HG03025 (cell line): ENCODE measurements at regions not wholly inside any gene's neighbourhood (a gene's known extent, or its start where the extent isn't known, plus 50 kb on each side); places are given as distances from the start of the nearest gene placed in this dataset.

Experiments used
- ATAC-seq: cut with Tn5 transposase; IDR thresholded peaks from one replicate; pipeline ENCODE4 v1.9.1; 2021; ENCODE audit warnings: mild to moderate bottlenecking, moderate library complexity; ENCODE audit not compliant: unreplicated experiment, low FRiP score

DNA sequence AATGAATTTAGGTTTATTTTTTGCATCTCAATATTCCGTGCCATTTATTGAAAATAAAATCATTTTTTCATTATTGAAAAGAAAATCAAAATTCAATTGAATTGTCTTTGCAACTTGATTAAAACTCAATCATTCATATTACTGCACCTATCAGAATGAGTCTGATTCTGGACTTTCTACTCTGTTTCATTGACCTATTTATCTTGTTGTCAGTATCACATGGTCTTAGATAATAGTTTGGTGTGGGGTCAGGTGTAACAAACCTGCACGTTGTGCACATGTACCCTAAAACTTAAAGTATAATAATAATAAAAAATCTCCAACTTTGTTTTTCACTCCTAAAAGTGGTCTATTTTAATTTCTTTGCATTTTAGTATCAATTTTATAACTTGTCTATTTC lies 422.9 kb downstream of the RAD51AP2 start:
- ATAC-seq = no peak

DNA sequence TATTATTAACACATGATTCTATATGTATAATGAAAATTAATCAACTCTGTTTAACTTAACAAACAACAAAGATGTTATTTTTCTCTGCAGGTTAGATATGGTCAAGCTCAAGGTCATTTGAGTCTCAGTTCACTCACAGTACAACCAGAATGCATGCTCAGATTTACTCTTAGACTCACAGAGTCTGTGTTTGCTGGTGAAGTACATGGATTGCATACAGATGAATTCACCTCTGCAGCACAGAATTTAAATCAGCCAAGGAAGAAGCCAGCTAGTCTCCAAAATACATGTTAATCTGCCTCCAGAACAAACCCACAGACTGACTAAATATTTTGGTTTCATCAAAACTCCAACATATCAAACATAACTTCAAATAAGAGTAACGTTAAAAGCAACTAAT lies 424.5 kb downstream of the RAD51AP2 start:
- no peak for ATAC-seq

DNA sequence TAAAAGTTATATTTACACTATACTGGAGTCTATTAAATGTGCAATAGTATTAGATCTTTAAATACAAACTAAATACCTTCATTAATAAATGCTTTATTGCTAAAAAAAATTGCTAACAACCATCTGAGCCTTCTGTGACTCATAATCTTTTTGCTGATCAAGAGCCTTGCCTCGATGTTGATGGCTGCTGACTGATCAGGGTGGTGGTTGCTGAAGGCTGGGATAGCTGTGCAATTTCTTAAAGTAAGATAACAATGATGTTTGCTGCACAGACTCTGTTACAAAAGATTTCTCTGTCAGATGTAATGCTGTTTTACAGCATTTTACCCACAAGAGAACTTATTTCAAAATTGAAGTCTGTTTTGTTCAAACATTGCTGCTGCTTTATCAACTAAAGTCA lies 421.4 kb upstream of the CYRIA start:
- ATAC-seq = no peak

DNA sequence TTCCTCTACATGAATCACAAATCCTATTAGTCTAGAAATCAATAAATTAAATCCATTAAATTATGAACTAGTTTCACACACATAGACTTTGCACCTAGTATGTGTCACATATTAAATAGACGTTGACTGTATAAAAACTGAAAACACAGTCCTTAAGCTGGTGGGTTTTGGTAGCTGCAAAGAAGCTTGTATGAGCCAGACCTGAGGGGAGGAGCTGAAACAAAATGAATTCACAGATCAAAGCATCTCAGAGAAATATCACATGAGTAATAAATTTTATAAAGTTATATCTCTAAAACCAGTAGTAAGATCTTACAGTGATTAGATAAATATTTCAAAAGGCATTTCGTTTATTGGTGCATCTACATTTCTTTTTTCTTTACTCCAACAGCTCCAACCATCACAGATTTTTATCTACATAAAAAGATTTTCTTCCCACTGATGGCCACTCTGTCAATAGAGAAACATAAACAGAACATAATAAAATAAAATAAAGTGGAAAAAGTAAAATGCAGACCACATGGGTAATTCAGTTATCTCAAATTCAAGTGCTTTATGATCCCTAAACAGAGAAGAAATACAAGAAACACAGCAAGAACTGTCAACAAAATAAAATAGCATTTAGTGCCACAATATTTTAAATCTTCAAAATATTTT lies 420.0 kb upstream of the CYRIA start:
- ATAC-seq = no peak

DNA sequence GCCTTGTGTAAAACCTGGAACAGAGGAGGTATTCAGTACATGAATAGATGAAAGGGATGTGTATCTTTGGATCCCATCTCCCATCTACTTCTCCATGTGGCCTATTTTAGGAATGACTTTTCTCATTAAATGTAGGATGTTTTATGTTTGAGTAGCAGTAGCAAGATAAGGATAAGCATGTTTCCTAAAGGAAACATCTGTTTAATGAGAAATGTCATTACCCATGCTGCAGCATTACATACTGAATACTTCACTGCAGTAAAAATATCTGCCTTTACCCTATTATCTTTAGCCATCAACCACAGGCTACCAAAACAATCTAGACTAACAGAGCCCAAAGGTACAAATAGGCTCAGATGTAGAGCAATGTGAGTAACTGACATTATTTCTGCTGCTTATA lies 419.2 kb upstream of the CYRIA start:
- ATAC-seq = no peak

DNA sequence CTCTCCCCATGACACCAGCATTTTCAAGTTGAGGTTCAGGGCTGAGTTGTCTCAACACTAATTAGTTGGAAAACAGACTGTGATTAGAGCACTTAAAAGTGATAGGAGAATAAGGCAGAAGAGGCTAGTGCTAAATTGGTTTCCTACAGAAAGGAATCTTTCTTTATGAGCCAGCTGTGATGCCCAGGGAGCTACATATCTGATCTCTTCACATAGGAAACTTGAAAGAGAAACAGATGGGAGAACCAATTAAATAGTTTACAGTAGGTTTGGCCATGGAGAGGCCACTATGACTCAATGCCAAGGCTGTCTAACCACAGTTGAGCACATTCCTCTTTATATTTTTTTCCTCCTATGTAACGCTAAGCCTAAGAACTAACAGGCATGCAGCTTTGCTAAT lies 418.3 kb upstream of the CYRIA start:
- no peak for ATAC-seq

DNA sequence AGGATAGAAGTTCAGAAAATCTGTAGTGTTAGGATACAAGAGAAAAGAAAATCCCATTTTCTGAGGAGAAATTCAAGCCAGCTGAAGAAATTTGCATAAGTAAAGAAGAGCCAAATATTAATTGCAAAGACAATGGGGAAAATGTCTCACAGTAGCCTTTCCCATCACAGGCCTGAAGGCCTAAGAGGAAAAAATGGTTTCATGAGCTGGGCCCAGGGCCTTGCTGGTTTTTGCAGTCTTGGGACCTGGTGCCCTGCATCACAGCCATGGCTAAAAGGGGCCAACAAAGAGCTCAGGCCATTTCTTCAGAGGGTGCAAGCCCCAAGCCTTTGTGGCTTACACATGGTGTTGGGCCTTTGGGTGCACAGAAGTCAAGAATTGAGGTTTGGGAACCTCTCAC lies 413.6 kb upstream of the CYRIA start:
- no peak for ATAC-seq

DNA sequence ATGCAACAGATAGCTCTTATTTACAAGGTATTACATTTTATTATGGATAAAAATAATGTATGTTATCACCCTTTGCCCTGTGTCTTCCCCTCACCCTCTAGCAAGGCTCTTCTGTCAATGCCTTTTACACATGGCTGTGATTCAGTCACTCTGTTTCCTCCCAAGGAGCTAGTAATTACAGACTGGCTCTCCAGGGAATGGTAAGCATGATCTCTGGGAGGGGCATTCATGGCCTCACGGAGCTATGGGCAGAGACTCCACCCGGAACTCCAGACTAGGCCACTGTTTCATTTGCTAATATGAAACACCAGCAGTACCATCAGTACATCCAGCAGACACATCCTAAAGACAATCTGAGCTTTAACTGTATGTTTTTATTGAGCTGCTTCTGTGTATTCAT lies 410.9 kb upstream of the CYRIA start:
- ATAC-seq = no peak

DNA sequence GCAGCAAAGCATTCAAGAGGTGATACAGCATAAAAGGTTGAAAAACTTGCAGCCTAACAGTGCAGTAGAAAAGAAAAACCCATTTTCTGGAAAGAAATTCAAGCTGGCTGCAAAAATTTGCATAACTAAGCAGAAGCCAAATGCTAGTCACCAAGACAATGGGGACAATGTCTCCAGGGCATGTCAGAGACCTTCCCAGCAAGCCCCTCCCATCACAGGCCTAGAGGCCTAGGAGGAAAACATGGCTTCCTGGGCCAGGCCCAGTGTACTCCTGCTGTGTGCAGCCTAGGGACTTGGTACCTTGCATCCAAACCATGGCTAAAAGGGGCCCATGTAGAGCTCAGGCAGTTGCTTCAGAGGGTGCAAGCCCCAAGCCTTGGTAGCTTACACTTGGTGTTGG lies 405.1 kb upstream of the CYRIA start:
- no peak for ATAC-seq

DNA sequence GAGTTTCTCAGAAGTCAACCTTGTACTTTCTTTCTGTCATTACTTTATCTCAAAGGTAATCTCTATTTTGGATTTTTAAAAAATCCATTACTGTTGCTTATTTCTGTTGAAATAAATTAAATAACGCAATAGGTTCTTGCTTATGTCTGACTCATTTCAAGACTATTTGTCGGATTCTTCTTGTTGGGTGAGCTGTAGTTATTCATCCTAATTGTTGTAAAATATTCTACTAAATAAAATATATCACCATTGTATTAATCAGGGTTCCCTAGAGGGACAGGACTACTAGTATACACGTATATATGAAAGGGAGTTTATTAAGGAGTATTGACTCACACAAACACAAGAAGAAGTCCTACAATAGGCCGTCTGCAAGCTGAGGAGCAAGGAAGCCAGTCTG lies 403.9 kb upstream of the CYRIA start:
- ATAC-seq = no peak

DNA sequence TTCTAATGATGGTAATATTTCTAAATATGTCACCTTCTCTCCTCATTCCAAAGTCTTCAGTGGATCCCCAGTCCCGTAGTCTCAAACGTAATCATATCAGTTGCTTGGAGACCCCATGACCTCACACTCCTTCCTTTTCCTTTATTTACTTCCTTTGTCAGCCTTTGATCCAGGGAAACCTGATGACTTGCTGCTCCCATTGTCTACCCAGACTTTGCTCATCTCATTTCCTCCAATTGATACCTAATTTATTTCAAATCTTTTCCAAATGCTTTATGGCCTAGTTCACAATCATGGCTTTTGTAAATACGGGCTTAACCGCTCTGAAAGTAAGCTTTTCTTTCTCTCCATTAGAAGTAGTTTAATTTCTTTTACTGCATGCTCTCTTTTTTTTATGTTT lies 402.4 kb upstream of the CYRIA start:
- ATAC-seq = no peak

DNA sequence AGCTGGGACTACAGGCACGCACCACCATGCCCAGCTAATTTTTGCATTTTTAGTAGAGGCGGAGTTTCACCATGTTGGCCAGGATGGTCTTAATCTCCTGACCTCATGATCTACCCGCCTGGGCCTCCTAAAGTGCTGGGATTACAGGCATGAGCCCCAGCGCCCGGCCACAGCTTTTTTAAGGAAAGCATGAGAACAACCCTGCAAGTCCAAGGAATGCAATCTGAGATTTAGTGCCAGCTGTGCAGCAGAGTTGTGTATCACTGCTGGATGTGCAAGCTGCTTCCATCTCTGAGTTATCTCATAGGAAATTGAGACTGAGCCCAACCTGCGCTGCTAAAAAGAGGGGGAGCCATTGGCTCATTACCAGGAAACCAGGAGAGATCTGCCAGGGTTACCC lies 399.9 kb upstream of the CYRIA start:
- ATAC-seq = no peak

DNA sequence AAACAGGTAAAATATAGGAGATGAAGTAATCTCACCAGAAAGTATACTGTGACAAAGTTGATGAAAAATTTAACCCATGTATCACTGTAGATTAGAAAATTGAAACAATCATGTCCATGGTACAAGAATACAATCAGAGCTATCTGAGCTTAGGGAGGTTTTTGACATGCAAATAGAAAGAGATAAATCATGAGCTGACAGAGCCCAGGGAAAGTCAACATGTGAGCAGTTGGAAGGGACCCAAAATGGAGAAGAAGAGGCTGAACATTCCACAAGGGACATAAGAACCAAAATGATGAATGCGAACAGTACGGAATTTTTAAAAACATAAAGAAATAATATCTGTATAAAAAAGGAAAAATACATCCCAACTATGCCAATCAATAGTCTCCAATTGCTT lies 395.4 kb upstream of the CYRIA start:
- ATAC-seq = no peak

DNA sequence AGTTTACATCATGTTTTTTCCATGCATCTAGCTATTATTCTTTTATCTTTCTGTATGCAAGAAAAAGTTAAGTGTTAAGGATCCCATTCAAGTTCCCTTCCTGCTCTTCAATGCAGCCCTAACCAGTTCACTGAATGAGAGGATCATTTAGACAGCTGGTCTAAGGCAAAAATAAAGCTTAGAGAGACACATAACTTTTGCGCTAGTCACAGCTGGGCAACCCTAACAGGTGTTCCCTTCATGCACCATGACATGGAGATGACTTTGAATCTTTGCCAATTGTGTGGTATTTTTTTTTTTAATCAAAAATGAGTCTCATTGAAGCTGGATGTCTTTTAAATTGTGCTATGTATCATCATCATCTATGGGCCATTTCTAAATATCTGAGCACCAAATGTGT lies 393.8 kb upstream of the CYRIA start:
- ATAC-seq = no peak

DNA sequence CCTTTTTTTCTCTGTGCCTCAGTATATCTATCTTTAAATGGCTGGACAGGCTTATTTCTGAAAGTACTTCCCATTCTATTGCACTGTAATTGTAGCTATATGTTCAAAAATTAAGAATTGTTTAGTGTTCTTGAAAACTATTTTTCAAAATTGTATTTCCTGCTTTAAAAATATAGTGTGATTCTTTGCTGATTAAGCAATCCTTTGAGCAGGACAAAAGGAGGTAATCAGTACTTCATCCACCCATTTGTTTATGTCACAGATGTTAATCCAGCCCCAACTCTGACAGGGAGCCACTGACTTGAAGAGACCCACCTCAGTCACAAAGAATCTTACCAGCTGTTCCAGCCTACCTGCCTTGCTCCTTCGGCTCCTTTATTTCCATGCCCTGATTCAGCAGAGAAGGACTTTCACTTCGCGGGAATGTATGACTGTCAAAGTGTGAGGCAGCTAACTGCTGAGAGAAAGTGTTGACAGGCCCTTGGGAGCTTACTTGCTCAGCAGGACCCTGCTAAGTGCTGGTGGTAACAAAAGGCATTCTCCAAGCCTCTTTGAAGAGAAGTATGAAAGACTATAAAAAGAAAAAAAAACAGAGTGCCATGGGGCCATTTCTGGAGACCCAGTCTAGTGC lies 393.3 kb upstream of the CYRIA start:
- ATAC-seq = no peak

DNA sequence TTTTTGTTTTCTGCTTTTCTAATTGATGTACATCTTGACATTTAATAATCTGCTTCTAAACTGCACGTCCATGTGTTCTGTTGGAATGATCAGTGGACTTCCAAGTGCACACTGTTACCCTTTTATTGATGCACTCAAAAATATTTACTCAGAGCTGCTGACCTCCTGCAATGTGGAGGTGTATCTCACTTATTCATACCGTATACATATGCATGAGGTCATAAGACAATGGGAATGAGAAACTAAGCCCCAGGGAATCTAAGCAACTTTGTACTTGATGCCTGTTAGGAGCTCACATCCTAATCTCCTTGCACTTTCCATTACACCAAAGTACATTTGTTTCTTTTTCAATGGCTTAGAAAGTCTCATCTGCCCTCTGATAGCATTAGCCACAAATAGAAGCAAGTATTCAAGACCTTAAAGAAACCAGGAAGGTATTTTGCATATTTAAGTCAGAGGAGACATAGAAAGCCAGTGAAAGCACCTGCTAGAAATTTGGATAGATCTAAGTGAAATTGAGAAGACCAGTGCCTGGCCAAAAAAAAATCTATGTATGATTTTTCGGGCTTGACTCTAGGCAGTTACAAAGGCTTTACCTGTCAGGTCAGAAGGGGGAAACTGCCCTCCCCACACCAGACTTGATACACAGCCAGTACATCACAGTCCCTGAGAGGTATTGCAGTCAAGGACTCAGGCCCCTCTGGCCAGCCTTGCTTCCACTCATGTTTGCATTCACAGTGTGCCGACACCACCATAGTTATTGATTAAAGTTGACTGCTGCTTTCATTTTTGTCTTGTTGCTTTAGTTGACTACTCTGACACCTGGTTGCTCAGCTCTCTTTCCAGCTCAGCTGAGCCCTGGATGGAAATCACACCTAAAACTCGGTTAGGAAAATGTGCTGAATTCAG lies 391.7 kb upstream of the CYRIA start:
- ATAC-seq = peak; percentile 86

DNA sequence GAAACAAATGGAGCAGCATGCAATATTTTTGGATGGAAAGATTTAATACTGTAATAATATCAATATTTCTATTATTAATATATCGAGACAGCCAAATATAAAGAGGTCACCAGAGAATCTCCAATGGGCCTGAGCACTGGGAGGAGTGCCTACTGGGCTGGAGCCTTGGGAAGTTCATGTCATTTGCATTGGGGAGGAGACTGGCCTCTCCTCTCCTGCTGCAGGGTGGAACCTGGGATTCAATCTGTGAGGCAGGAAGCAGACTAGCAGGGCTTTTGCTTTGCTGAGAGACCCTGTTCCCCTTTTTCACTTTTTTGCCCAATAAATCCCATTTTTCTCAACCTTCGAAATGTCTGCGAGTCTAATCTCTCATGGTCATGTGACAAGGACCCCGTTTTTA lies 390.6 kb upstream of the CYRIA start:
- ATAC-seq = no peak

DNA sequence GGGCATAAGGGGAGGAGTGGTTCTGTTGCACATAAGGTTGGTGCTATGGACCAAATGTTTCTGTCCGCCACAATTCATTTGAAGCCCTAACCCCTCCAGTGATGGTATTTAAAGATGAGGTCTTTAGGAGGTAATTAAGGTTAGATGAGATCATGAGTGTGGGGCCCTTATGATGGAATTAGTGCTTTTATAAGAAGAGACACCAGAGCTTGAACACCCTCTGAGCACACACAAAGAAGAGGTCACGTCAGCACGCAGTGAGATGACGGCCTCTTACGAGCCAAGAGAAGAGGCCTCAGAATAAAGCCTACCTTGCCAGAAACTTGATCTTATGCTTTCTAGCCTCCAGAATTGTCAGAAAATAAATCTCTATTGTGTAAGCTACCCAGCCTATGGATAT lies 386.4 kb upstream of the CYRIA start:
- no peak for ATAC-seq

DNA sequence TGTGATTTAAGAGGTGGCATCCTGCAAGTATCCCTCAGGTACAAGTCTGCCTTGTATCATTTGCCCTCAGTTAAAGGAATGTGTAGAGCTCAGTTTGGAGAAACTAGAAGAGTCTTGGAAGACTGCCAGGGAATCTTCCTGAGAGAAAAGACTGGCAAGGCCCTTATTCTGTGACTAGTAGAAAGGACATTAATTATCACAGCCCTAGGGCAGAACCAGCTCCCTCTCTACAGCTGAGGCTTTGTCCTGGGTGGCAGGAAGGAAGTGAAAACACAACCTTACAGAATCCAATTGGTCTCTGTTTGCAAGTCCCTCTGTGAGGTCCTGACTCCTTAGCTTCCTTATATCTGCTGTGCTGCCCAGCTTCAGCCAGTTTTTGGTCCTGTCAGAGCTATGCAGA lies 385.9 kb upstream of the CYRIA start:
- no peak for ATAC-seq

DNA sequence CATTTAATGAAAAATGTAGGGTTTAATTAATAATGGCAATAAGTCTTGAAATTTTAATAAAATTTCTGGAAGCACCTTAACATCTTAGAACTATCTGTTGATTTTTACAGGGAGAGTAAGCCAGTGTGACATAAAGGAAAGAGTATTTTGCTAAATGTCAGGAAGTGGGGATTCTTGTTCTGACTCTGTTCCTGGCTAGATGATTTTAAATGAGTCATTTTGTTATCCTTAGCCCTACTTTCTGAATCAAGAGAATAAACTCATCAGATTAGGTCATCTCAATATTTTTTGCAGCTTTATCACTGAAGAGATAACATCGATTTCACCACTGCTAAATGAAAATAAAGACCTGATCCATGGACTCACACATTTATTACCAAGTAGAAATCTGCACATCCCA lies 377.5 kb upstream of the CYRIA start:
- ATAC-seq = no peak

DNA sequence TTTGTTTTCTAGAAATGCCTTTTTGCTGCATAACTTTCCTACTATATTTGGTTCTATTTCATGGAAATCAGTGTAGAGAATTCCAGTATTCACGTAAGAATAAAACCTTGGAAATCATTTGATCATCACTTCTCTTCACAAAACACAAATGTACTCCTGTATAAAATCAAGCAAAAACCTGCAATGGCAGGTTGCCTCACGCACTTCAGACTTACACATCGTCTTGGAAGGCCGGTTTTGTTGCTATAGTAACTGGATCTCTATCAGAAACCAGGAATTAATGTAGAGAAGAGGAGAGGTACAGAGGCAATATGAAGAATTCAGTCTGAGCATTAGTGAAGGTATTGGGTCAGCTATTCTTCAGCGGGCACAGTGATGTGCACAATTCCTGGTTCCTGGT lies 370.7 kb upstream of the CYRIA start:
- no peak for ATAC-seq

DNA sequence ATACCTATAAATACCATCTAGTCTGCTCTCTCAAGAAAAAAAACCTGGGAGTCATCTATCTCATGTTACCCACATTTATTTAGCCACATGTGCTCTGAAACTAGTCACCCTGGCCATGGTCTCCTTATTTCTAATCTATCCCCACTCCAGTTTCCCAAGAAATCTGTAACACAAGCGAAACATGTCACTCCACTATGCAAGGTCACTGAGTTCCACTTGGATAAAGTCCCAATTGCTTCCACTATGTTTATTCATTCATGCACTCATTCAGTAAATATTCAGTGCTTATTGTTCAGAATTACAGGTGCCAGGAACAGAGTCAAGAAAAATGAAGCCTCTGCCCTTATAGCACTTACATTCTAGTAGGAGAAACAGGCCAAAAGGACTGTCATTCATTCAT lies 369.4 kb upstream of the CYRIA start:
- ATAC-seq = no peak
